Nephron progenitor cell (in vitro differentiated cells): ENCODE measurements at regions not wholly inside any gene's neighbourhood (a gene's known extent, or its start where the extent isn't known, plus 50 kb on each side); places are given as distances from the start of the nearest gene placed in this dataset.

Source experiments
- DNase-seq: peaks from one replicate; pipeline ENCODE4 v3.0.0; 2021
- H3K27ac Mint-ChIP-seq: 2 replicates; pipeline ENCODE4 v1.8.0; 2021; ENCODE audit warnings: mild to moderate bottlenecking, moderate library complexity, mixed read lengths
- H3K27me3 Mint-ChIP-seq: 2 replicates; pipeline ENCODE4 v1.8.0; 2021; ENCODE audit warnings: mild to moderate bottlenecking, low read depth, mixed read lengths; ENCODE audit not compliant: poor library complexity
- H3K36me3 Mint-ChIP-seq: 2 replicates; pipeline ENCODE4 v1.8.0; 2021; ENCODE audit warnings: low read depth, mixed read lengths
- H3K4me1 Mint-ChIP-seq: 2 replicates; pipeline ENCODE4 v1.8.0; 2021; ENCODE audit warnings: mixed read lengths
- H3K4me3 Mint-ChIP-seq: 2 replicates; pipeline ENCODE4 v1.8.0; 2021; ENCODE audit warnings: mild to moderate bottlenecking, moderate library complexity, mixed read lengths
- H3K9me3 Mint-ChIP-seq: 2 replicates; pipeline ENCODE4 v1.8.0; 2021; ENCODE audit warnings: mild to moderate bottlenecking, moderate library complexity, mixed read lengths
- CTCF ChIP-seq: fragments of 200-600 bp; sonication (generic); IDR thresholded peaks from 2 replicates; pipeline ENCODE4 v1.5.0; 2021; ENCODE audit warnings: antibody characterized with exemption

- Mint-ChIP-seq H3K4me1 (no peaks in the 10 kb centered on the region), H3K27me3 (peaks cover 3% of the 10 kb centered on the region), H3K9me3 (no peaks in the 10 kb centered on the region), H3K36me3 (no peaks in the 10 kb centered on the region), H3K4me3 (no peak overlapping the region), H3K27ac (no peak overlapping the region)
- no peak for DNase-seq
- no peak for TF ChIP-seq CTCF
Observed at GRCh38 chr6:51098791-51099190, 280.1 kb downstream of the TFAP2B start.

GRCh38 chr6:51099201-51099600 is 280.5 kb downstream of the TFAP2B start:
- DNase-seq = no peak
- Mint-ChIP-seq H3K4me3 (no peak overlapping the region), H3K36me3 (no peaks in the 10 kb centered on the region), H3K27ac (no peak overlapping the region), H3K9me3 (no peaks in the 10 kb centered on the region), H3K4me1 (no peaks in the 10 kb centered on the region), H3K27me3 (peaks cover 3% of the 10 kb centered on the region)
- TF ChIP-seq CTCF = no peak

- DNase-seq = no peak
- Mint-ChIP-seq H3K36me3 (no peaks in the 10 kb centered on the region), H3K27me3 (peaks cover 9% of the 10 kb centered on the region), H3K27ac (no peak overlapping the region), H3K4me3 (no peak overlapping the region), H3K4me1 (no peaks in the 10 kb centered on the region), H3K9me3 (no peaks in the 10 kb centered on the region)
- TF ChIP-seq CTCF = no peak
Observed at GRCh38 chr6:51105357-51105756, 286.7 kb downstream of the TFAP2B start.

GRCh38 chr6:51107769-51108203 is 289.1 kb downstream of the TFAP2B start:
- no peak for TF ChIP-seq CTCF
- Mint-ChIP-seq H3K27ac (no peak overlapping the region), H3K27me3 (peaks cover 6% of the 10 kb centered on the region), H3K9me3 (no peaks in the 10 kb centered on the region), H3K36me3 (no peaks in the 10 kb centered on the region), H3K4me1 (no peaks in the 10 kb centered on the region), H3K4me3 (no peak overlapping the region)
- DNase-seq = no peak

GRCh38 chr6:51108563-51109234 is 290.0 kb downstream of the TFAP2B start:
- DNase-seq = no peak
- H3K4me3 Mint-ChIP-seq = no peak overlapping the region
- no peaks in the 10 kb centered on the region for H3K36me3 Mint-ChIP-seq
- no peak for TF ChIP-seq CTCF
- peaks cover 6% of the 10 kb centered on the region for H3K27me3 Mint-ChIP-seq
- H3K27ac Mint-ChIP-seq = no peak overlapping the region
- no peaks in the 10 kb centered on the region for H3K9me3 Mint-ChIP-seq
- H3K4me1 Mint-ChIP-seq = no peaks in the 10 kb centered on the region

- no peak overlapping the region for H3K27ac Mint-ChIP-seq
- no peak for DNase-seq
- peaks cover 2% of the 10 kb centered on the region for H3K27me3 Mint-ChIP-seq
- no peaks in the 10 kb centered on the region for H3K4me1 Mint-ChIP-seq
- TF ChIP-seq CTCF = no peak
- H3K36me3 Mint-ChIP-seq = no peaks in the 10 kb centered on the region
- H3K9me3 Mint-ChIP-seq = no peaks in the 10 kb centered on the region
- no peak overlapping the region for H3K4me3 Mint-ChIP-seq
Observed at GRCh38 chr6:51112731-51113130, 294.1 kb downstream of the TFAP2B start.
